GM12878 (cell line): ENCODE measurements at regions not wholly inside any gene's neighbourhood (a gene's known extent, or its start where the extent isn't known, plus 50 kb on each side); places are given as distances from the start of the nearest gene placed in this dataset.

Experiments used
- CREB1 ChIP-seq: IDR thresholded peaks from 2 replicates; pipeline ENCODE4 v1.6.1; 2012; ENCODE audit warnings: low read depth, mild to moderate bottlenecking, inconsistent platforms
- CTCF ChIP-seq, 3 experiments: IDR thresholded peaks in 2 of 3; conservative IDR thresholded peaks in 1 of 3; 2 replicates each; pipeline ENCODE4 v1.5.1; 2011; ENCODE audit warnings: low read depth in 3 of 3, low read length in 3 of 3, mild to moderate bottlenecking in 3 of 3, control low read depth in 2 of 3, moderate library complexity in 2 of 3, inconsistent platforms in 1 of 3, mixed read lengths in 1 of 3; ENCODE audit not compliant: control insufficient read depth in 2 of 3, insufficient read depth in 1 of 3; ENCODE audit errors: extremely low read depth in 1 of 3
- MEF2A ChIP-seq: IDR thresholded peaks from 2 replicates; pipeline ENCODE4 v1.6.1; 2011; ENCODE audit warnings: low read depth, mild to moderate bottlenecking, low read length, moderate library complexity; ENCODE audit not compliant: insufficient read depth
- POLR2A ChIP-seq: IDR thresholded peaks from 2 replicates; pipeline ENCODE4 v1.6.1; 2011; ENCODE audit warnings: low read depth, mild to moderate bottlenecking, low read length
- POLR2AphosphoS5 ChIP-seq: IDR thresholded peaks from 2 replicates; pipeline ENCODE4 v1.6.1; 2011; ENCODE audit warnings: mild to moderate bottlenecking, low read length, inconsistent platforms
- SIX5 ChIP-seq: IDR thresholded peaks from 2 replicates; pipeline ENCODE4 v1.6.1; 2011; ENCODE audit warnings: mild to moderate bottlenecking, low read depth, low read length, moderate library complexity; ENCODE audit not compliant: severe bottlenecking
- ZNF274 ChIP-seq: IDR thresholded peaks from one replicate; pipeline ENCODE4 v1.8.0; 2011; ENCODE audit not compliant: insufficient read length, insufficient read depth
- ZSCAN29 ChIP-seq: fragments of 450-650 bp; IDR thresholded peaks from 2 replicates; pipeline ENCODE4 v1.6.1; 2017; ENCODE audit warnings: mild to moderate bottlenecking, moderate library complexity
- TF ChIP-seq, protein P1 (sequence below): IDR thresholded peaks from 2 replicates; pipeline ENCODE4 v1.6.1; 2011; ENCODE audit warnings: mild to moderate bottlenecking, low read depth, low read length, moderate library complexity; ENCODE audit not compliant: insufficient replicate concordance

GRCh38 chr4:36772154-36772516 lies 472.4 kb upstream of the NWD2 start:
- TF ChIP-seq CTCF (IDR thresholded peaks at IDR 0.05 in 2 of 3, conservative IDR thresholded peaks at IDR 0.05 in 1 of 3; ENCODE audit: control insufficient read depth in 2 of 3, extremely low read depth in 1 of 3, insufficient read depth in 1 of 3, low read depth in 3 of 3, low read length in 3 of 3), result no peak
- TF ChIP-seq POLR2A, result no peak
- no peak for TF ChIP-seq ZSCAN29
- TF ChIP-seq POLR2AphosphoS5, result no peak
- no peak for TF ChIP-seq SIX5
- no peak for TF ChIP-seq ZNF274
- TF ChIP-seq, protein P1, sequence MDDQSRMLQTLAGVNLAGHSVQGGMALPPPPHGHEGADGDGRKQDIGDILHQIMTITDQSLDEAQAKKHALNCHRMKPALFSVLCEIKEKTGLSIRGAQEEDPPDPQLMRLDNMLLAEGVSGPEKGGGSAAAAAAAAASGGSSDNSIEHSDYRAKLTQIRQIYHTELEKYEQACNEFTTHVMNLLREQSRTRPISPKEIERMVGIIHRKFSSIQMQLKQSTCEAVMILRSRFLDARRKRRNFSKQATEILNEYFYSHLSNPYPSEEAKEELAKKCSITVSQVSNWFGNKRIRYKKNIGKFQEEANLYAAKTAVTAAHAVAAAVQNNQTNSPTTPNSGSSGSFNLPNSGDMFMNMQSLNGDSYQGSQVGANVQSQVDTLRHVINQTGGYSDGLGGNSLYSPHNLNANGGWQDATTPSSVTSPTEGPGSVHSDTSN, result no peak
- TF ChIP-seq CREB1, result no peak
- TF ChIP-seq MEF2A, result no peak
